Stimulated activated CD4-positive, alpha-beta T cell treated with anti-CD3 and anti-CD28 coated beads, Interleukin-1b, Interleukin-23, amount 100 ng/mL, for 48 hours (primary cell): ENCODE measurements at regions not wholly inside any gene's neighbourhood (a gene's known extent, or its start where the extent isn't known, plus 50 kb on each side); places are given as distances from the start of the nearest gene placed in this dataset.

Source experiments
- DNase-seq: peaks from one replicate; pipeline ENCODE4 v3.0.0-alpha.2; 2020

DNA sequence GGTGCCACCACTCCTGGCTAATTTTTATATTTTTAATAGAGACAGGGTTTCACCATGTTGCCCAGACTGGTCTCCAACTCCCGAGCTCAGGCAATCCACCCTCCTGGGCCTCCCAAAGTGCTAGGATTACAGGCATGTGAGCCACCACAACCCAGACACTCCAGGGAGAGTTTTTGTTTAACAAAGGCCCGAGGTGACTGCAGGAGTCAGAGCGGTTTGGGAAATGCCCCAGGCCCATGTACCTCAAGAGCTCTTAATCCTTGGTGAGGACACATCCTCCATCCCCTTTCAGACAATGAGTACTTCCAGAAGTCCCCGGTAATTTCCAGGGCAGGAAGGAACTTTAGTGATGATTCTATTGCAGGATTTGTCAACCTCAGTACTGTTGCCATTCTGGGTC lies 176.0 kb downstream of the ESRRB start:
- no peak for DNase-seq

- DNase-seq: no peak
Observed at GRCh38 chr14:76564471-76565422, 188.8 kb downstream of the ESRRB start.

- DNase-seq: no peak
Observed at GRCh38 chr14:76566439-76566838, 190.5 kb downstream of the ESRRB start.

- DNase-seq: no peak
Observed at GRCh38 chr14:76574416-76575095, 186.7 kb upstream of the VASH1 start.

- no peak for DNase-seq
Observed at GRCh38 chr14:76575108-76575507, 186.2 kb upstream of the VASH1 start.

DNA sequence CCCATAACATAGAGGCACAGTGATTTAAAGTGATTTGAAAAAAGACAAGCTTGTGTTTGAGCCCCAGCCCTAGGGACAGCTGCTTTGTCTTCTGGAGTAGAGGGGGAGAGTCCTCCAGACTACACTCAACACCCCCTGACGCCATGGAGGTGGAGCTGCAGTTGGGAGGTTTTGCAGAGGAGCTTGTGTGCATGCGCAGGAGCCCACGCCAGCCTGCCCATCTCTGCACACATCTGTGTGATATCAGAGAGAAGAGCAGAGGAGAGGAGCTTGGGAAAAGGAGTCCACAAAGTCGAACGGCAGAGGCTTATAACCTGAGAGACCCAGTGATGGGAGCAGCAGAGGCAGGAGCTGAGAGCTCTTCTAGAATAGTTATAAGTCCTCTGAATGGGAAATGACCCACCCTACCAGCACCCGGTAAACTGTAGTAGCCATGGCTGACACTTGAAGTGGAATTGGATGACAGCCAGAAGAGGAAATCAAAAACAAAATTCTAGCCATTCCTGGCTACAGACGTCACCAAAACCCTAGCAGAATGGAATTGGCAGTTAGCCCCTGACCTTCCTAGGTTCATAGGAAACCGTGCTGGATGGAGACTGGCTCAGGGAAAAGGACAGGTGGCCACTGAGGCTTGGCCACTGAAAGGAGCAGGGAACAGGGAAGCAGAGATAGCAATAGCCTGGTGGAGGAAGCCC lies 185.1 kb upstream of the VASH1 start:
- no peak for DNase-seq

GRCh38 chr14:76577090-76577489 lies 184.2 kb upstream of the VASH1 start:
- no peak for DNase-seq

DNA sequence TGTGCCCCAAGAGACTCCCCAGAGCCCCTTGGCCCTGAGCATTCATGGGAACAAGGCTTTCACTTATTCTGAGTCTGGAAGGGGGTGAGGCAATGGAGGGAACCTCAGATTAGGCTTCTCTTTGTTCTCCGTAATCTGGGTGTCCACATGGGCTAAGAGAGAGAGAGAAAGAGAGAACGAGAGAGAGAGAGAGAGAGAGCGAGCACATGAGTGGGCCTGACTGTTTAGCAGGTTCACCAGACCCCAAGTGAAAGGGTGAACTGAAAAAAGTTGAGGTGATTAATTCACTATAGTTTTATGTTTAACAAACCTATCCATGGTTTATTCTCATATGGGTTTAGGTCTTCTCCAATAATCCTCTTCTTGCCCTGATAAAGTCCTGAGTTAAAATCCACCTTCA lies 183.4 kb upstream of the VASH1 start:
- DNase-seq: no peak

- no peak for DNase-seq
Observed at GRCh38 chr14:76580399-76580798, 180.9 kb upstream of the VASH1 start.

DNA sequence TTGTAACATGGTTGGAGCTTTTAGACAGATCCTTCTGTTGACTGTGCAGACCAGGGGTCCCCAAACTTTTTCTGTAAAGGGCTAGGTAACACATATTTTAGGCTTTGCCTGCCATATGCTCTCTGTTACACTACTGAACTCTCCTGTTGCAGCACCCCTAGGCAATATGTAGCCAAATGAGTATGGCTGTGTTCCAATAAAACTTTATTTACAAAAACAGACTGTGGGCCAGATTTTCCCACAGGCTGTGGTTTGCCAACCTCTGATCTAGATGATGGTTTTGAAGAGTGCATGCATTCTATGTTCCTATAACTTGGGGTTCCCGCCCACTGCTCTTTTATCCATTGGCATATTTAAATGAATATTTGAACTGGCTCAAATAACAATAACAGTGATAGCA lies 180.3 kb upstream of the VASH1 start:
- no peak for DNase-seq

DNA sequence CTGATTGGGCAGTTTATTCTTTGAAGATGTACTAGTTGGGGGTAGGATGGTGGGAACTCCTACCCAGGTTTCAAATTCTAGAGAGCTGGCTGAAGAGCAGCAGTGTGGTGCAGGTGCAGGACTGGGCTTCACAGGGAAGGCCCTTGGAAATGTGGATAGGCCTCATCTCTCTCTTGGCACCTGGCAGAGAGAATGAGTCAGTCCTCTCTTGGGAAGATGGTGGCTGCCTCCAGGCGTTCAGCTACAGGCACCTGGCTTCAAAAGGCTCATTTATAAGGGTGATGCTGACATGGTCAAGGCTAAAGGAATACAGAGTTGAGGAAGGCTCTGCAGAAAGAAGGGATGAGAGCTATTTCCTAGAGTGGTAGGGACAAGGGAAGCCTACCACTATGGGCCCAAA lies 179.7 kb upstream of the VASH1 start:
- no peak for DNase-seq

- no peak for DNase-seq
Observed at GRCh38 chr14:76582447-76582846, 178.8 kb upstream of the VASH1 start.

- DNase-seq: no peak
Observed at GRCh38 chr14:76583174-76583573, 178.1 kb upstream of the VASH1 start.

DNA sequence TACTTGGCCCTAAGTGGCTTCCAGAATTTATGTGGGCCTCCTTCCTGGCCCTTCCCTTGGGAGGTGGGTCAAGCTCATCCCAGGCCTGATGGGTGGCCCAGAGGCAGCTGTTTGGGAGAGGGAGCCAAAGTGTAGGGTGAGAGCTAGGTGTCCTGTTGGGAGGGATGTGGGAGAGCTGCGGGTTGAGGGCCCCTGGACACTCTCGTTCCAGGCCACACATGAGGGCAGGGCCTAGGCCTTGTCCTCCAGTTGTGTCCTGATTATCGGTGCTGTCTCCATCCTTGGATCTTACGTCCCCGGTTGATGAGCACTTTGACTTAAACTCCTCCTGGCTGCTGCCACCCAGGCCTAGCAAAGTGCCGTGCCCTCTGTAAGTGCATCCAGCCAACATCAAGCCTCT lies 177.5 kb upstream of the VASH1 start:
- DNase-seq: no peak

GRCh38 chr14:76584271-76584702 lies 177.0 kb upstream of the VASH1 start:
- DNase-seq: no peak

DNA sequence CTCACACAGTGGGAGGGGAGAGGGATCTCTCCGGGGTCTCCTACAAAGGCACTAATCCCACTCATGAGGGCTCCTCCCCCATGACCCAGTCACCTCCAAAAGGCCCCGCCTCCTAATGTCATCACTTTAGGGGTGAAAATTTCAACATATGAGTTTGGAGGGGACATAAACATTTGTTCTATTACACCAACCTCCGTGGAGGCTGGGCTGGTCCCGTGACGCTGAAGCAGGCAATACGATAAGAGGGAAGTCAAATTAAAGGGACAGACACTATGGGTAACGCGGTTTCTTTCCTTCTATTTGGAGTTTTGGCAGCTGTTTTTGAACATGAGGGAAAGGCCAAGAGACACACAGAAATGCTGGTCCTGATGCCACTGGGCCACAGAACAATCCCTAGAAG lies 175.7 kb upstream of the VASH1 start:
- no peak for DNase-seq

DNA sequence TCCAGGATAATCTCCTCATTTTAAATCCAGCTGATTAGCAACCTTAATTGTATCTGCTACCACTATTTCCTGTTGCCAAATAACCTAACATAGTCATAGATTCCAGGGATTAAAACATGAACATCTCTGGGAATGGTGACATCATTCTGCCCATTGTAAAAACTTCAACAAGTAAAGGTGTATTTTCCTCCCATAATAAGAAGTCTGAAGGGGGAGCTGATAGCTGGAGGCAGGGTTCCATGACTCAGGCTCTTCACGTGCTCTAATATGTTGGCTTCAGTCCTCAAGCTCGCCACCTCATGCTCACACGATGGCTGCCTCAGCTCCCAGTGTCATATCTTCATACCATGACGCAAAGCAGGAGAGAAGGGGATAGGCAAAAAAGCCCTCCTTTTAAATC lies 172.0 kb upstream of the VASH1 start:
- no peak for DNase-seq

DNA sequence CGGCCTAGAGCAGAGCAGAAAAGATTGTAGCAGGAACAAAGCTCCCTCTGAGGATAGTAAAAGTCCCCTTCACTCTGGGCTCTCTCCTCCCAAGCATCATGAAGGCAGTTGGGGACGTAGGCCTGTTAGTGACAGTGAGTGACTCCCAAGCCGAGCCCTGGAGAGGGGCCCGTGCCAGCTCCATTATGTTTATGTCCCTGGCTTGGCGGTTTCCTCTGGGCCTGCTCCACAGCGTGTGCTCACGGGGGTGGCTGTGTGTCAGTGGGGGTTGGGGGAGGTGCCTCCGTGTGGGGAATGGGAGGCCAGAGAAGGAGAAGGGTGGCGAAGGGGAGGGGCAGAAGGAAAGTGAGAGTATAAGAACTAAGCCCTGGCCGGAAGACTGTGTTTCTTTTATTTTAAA lies 170.0 kb upstream of the VASH1 start:
- no peak for DNase-seq

DNA sequence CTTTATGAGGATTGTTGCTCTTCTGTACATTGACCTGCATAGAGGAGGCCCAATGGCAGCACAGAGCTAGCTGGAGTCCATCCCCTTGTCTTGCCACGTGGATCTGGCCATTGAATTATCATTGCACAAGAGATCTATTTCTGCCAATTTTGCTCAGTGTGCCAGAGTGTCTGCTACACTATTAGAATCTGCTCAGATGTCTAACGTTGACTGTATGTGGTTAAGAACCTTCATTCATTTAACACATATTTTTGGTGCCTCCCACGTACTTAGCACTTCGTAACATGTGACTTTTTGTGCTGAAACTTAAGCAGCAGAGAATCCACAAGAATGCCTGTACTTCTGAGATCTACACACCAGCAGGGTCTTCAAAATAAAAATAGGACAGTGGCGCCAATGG lies 166.0 kb upstream of the VASH1 start:
- no peak for DNase-seq

DNA sequence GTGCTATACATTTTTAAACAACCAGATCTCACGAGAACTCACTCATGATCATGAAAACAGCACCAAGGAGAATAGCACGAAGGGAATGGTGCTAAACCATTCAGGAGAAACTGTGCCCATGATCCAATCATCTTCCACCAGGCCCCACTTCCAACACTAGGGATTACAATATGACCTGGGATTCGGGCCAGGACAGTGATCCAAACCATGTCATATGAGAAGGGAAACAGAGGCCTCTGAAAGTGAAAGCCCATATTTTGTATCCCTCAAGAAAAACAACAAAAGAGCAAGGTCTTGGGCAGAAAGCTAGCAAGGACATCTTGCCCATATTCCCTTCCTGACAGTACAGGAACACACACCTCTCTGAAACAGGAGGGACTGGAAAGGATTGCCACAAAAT lies 163.9 kb upstream of the VASH1 start:
- no peak for DNase-seq

GRCh38 chr14:76599141-76599540 lies 162.1 kb upstream of the VASH1 start:
- DNase-seq: no peak

DNA sequence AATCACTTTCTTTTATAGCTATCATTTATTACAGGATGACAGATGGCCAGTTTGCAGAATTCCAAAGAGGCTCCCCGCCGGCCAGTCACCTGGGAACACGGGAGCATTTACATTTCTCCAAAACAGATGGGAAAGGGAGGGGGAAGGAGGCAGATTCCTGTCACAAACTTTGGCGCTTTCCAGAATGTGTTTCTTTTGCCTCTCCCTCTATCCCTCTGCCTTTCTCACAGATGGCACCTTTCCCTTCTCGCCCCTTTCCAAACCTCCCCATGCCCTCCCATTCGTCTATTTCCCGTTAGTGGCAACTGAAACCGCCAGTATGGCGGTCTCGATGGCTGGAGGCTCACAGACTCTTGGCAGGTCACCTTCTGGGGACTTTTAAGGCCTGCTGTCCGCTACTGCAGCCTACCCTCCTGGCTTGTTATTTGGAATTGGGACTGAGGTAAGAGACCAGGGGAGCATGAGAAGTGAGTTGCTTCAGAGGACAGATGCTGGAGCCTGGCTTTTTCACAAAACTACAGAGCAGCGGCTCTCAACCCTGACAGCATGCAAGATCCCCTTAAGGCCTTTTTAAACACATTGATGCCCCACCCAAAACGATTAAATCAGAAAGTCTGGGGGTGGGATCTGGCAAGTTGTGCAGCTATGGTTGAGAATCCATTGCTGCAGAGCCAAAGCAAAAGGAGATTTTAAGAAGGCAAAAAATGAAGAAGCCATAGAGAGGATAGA lies 161.5 kb upstream of the VASH1 start:
- no peak for DNase-seq

- no peak for DNase-seq
Observed at GRCh38 chr14:76603713-76604112, 157.6 kb upstream of the VASH1 start.
